ENCODE measurements at regions not wholly inside any gene's neighbourhood (a gene's known extent, or its start where the extent isn't known, plus 50 kb on each side); places are given as distances from the start of the nearest gene placed in this dataset.

- TF ChIP-seq RAD51 (IDR thresholded peaks at IDR 0.05; ENCODE audit: borderline replicate concordance, low read depth), result no peak
- no peak for TF ChIP-seq RCOR1 (IDR thresholded peaks at IDR 0.05; ENCODE audit: borderline replicate concordance in 1 of 2, low read depth in 2 of 2, low read length in 2 of 2)
- TF ChIP-seq STAT6 (CRISPR knock-in tag; IDR thresholded peaks at IDR 0.05), result no peak
- TF ChIP-seq E2F6 (IDR thresholded peaks at IDR 0.05; ENCODE audit: borderline replicate concordance in 1 of 2, extremely low read depth in 1 of 2, insufficient read depth in 1 of 2, insufficient read length in 1 of 2, low read depth in 1 of 2, low read length in 1 of 2, poor library complexity in 1 of 2, severe bottlenecking in 1 of 2), result no peak
- TF ChIP-seq GABPA (tag; conservative IDR thresholded peaks at IDR 0.05; ENCODE audit: low read depth), result no peak
- TF ChIP-seq POLR2AphosphoS5 (IDR thresholded peaks at IDR 0.05; ENCODE audit: control insufficient read depth, insufficient read depth, low read depth, low read length), result no peak
- TF ChIP-seq CTCF (IDR thresholded peaks at IDR 0.05 in 2 of 3, conservative IDR thresholded peaks at IDR 0.05 in 1 of 3; ENCODE audit: insufficient read depth in 2 of 3, low read depth in 1 of 3, low read length in 3 of 3), result no peak
- TF ChIP-seq POLR2A (conservative IDR thresholded peaks at IDR 0.05), result no peak
- TF ChIP-seq PATZ1 (CRISPR knock-in tag; IDR thresholded peaks at IDR 0.05; ENCODE audit: borderline replicate concordance), result no peak
- no peak for TF ChIP-seq MAFF (IDR thresholded peaks at IDR 0.05; ENCODE audit: low read length)
- TF ChIP-seq ZNF398 (CRISPR knock-in tag; IDR thresholded peaks at IDR 0.05), result no peak
These were observed 303.4 kb downstream of the FGF13 start for GRCh38 chrX:138408101-138408500.

All from K562 (cell line).